ENCODE measurements at regions not wholly inside any gene's neighbourhood (a gene's known extent, or its start where the extent isn't known, plus 50 kb on each side); places are given as distances from the start of the nearest gene placed in this dataset.
"Not testable (repeated sequence)": the region's sequence is repeated elsewhere in the genome, so short reads cannot be mapped to it uniquely, and the experiment has no call there.

- no peak overlapping the region for H3K4me3 ChIP-seq (ENCODE audit: low read length)
- TF ChIP-seq, protein P1, sequence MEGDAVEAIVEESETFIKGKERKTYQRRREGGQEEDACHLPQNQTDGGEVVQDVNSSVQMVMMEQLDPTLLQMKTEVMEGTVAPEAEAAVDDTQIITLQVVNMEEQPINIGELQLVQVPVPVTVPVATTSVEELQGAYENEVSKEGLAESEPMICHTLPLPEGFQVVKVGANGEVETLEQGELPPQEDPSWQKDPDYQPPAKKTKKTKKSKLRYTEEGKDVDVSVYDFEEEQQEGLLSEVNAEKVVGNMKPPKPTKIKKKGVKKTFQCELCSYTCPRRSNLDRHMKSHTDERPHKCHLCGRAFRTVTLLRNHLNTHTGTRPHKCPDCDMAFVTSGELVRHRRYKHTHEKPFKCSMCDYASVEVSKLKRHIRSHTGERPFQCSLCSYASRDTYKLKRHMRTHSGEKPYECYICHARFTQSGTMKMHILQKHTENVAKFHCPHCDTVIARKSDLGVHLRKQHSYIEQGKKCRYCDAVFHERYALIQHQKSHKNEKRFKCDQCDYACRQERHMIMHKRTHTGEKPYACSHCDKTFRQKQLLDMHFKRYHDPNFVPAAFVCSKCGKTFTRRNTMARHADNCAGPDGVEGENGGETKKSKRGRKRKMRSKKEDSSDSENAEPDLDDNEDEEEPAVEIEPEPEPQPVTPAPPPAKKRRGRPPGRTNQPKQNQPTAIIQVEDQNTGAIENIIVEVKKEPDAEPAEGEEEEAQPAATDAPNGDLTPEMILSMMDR (IDR thresholded peaks at IDR 0.05; ENCODE audit: insufficient read depth, low read depth, low read length, missing control alignments), result no peak
- no peak for DNase-seq (ENCODE audit: low read depth)
Observed at GRCh38 chr1:201641524-201642253, 102.8 kb downstream of the NAV1 start.

GRCh38 chr1:201643835-201644104 lies 104.8 kb downstream of the NAV1 start:
- TF ChIP-seq, protein P1 (IDR thresholded peaks at IDR 0.05; ENCODE audit: insufficient read depth, low read depth, low read length, missing control alignments), result no peak
- no peak overlapping the region for H3K4me3 ChIP-seq (ENCODE audit: low read length)
- DNase-seq (ENCODE audit: low read depth), result no peak

- no peak for DNase-seq (ENCODE audit: low read depth)
- no peak overlapping the region for H3K4me3 ChIP-seq (ENCODE audit: low read length)
- TF ChIP-seq, protein P1 (IDR thresholded peaks at IDR 0.05; ENCODE audit: insufficient read depth, low read depth, low read length, missing control alignments), result no peak
Observed at GRCh38 chr1:201644197-201644596, 105.3 kb downstream of the NAV1 start.

- DNase-seq (ENCODE audit: low read depth), result not testable (repeated sequence)
Observed at GRCh38 chr1:201645000-201645399, 106.1 kb downstream of the NAV1 start.

GRCh38 chr1:201645956-201646355 lies 107.0 kb downstream of the NAV1 start:
- TF ChIP-seq, protein P1 (IDR thresholded peaks at IDR 0.05; ENCODE audit: insufficient read depth, low read depth, low read length, missing control alignments), result no peak
- no peak for DNase-seq (ENCODE audit: low read depth)
- H3K4me3 ChIP-seq (ENCODE audit: low read length), result no peak overlapping the region

More at GRCh38 chr1:201645000-201645399, 106.1 kb downstream of the NAV1 start:
- not testable (repeated sequence) for H3K4me3 ChIP-seq (ENCODE audit: low read length)

GRCh38 chr1:201646411-201647022 lies 107.6 kb downstream of the NAV1 start:
- TF ChIP-seq, protein P1 (IDR thresholded peaks at IDR 0.05; ENCODE audit: insufficient read depth, low read depth, low read length, missing control alignments), result no peak
- H3K4me3 ChIP-seq (ENCODE audit: low read length), result no peak overlapping the region

GRCh38 chr1:201647094-201647493 lies 108.2 kb downstream of the NAV1 start:
- DNase-seq (ENCODE audit: low read depth), result no peak
- TF ChIP-seq, protein P1 (IDR thresholded peaks at IDR 0.05; ENCODE audit: insufficient read depth, low read depth, low read length, missing control alignments), result no peak
- H3K4me3 ChIP-seq (ENCODE audit: low read length), result no peak overlapping the region

More at GRCh38 chr1:201646411-201647022, 107.6 kb downstream of the NAV1 start:
- no peak for DNase-seq (ENCODE audit: low read depth)
